GM19043 (cell line): ENCODE measurements at regions not wholly inside any gene's neighbourhood (a gene's known extent, or its start where the extent isn't known, plus 50 kb on each side); places are given as distances from the start of the nearest gene placed in this dataset.

ENCODE experiments used
- ATAC-seq: cut with Tn5 transposase; IDR thresholded peaks from one replicate; pipeline ENCODE4 v1.9.1; 2021; ENCODE audit warnings: low read depth; ENCODE audit not compliant: unreplicated experiment

GRCh38 chr2:65722028-65722778 is 289.8 kb upstream of the SPRED2 start:
- no peak for ATAC-seq

- ATAC-seq, result no peak
These were observed 284.3 kb upstream of the SPRED2 start for GRCh38 chr2:65716698-65717097.

GRCh38 chr2:65715323-65715722 is 282.9 kb upstream of the SPRED2 start:
- no peak for ATAC-seq

GRCh38 chr2:65714866-65715265 is 282.5 kb upstream of the SPRED2 start:
- ATAC-seq, result no peak

- no peak for ATAC-seq
These were observed 279.5 kb upstream of the SPRED2 start for GRCh38 chr2:65711863-65712262.

GRCh38 chr2:65710779-65711295 is 278.4 kb upstream of the SPRED2 start:
- ATAC-seq, result no peak

GRCh38 chr2:65710356-65710755 is 278.0 kb upstream of the SPRED2 start:
- ATAC-seq, result no peak

GRCh38 chr2:65708086-65708485 is 275.7 kb upstream of the SPRED2 start:
- ATAC-seq, result no peak

- ATAC-seq, result no peak
These were observed 274.0 kb upstream of the SPRED2 start for GRCh38 chr2:65706411-65706810.

- no peak for ATAC-seq
These were observed 268.8 kb upstream of the SPRED2 start for GRCh38 chr2:65701191-65701590.

- ATAC-seq, result no peak
These were observed 268.3 kb upstream of the SPRED2 start for GRCh38 chr2:65700720-65701119.

- no peak for ATAC-seq
These were observed 267.7 kb upstream of the SPRED2 start for GRCh38 chr2:65700004-65700651.

GRCh38 chr2:65691816-65692215 is 259.4 kb upstream of the SPRED2 start:
- no peak for ATAC-seq

GRCh38 chr2:65688141-65688886 is 255.9 kb upstream of the SPRED2 start:
- no peak for ATAC-seq

GRCh38 chr2:65687614-65688013 is 255.2 kb upstream of the SPRED2 start:
- ATAC-seq, result no peak

GRCh38 chr2:65686928-65687521 is 254.6 kb upstream of the SPRED2 start:
- no peak for ATAC-seq

GRCh38 chr2:65681503-65681902 is 249.1 kb upstream of the SPRED2 start:
- no peak for ATAC-seq

GRCh38 chr2:65678779-65679391 is 246.5 kb upstream of the SPRED2 start:
- ATAC-seq, result no peak

GRCh38 chr2:65675350-65675749 is 243.0 kb upstream of the SPRED2 start:
- no peak for ATAC-seq

GRCh38 chr2:65671670-65672242 is 239.4 kb upstream of the SPRED2 start:
- no peak for ATAC-seq
